H9 (cell line): ENCODE measurements at regions not wholly inside any gene's neighbourhood (a gene's known extent, or its start where the extent isn't known, plus 50 kb on each side); places are given as distances from the start of the nearest gene placed in this dataset.
A peak's percentile ranks its signal among the peaks of the same experiment; 100 is the strongest.

Experiments used
- DNase-seq: peaks from one replicate; pipeline ENCODE4 v3.0.0-alpha.2; 2017
- H2AFZ ChIP-seq: one replicate; pipeline ENCODE4 v1.6.1; 2013; ENCODE audit warnings: mild to moderate bottlenecking, low read length, control low read depth, moderate library complexity
- H2AK5ac ChIP-seq: 2 replicates; pipeline ENCODE4 v1.6.1; 2013; ENCODE audit warnings: low read length, control low read depth, mixed read lengths; ENCODE audit not compliant: insufficient read length
- H2BK120ac ChIP-seq: one replicate; pipeline ENCODE4 v1.6.1; 2013; ENCODE audit warnings: low read depth, mild to moderate bottlenecking, low read length, control low read depth, inconsistent platforms; ENCODE audit not compliant: poor library complexity, severe bottlenecking
- H2BK12ac ChIP-seq: 2 replicates; pipeline ENCODE4 v1.6.1; 2013; ENCODE audit warnings: low read length, control low read depth, mixed read lengths, low read depth; ENCODE audit not compliant: insufficient read length
- H2BK15ac ChIP-seq: 2 replicates; pipeline ENCODE4 v1.6.1; 2013; ENCODE audit warnings: low read depth, low read length, control low read depth
- H2BK20ac ChIP-seq: one replicate; pipeline ENCODE4 v1.6.1; 2013; ENCODE audit warnings: low read depth, mild to moderate bottlenecking, low read length, control low read depth, inconsistent platforms; ENCODE audit not compliant: poor library complexity, severe bottlenecking
- H2BK5ac ChIP-seq: 2 replicates; pipeline ENCODE4 v1.6.1; 2013; ENCODE audit warnings: low read length, control low read depth, mixed read lengths; ENCODE audit not compliant: insufficient read length
- H3K14ac ChIP-seq: 2 replicates; pipeline ENCODE4 v1.6.1; 2013; ENCODE audit warnings: low read length, control low read depth; ENCODE audit not compliant: insufficient read depth
- H3K18ac ChIP-seq: 2 replicates; pipeline ENCODE4 v1.6.1; 2013; ENCODE audit warnings: low read depth, mild to moderate bottlenecking, mixed read lengths, low read length, control low read depth; ENCODE audit not compliant: insufficient read length
- H3K23ac ChIP-seq: 2 replicates; pipeline ENCODE4 v1.6.1; 2013; ENCODE audit warnings: low read length, control low read depth, mixed read lengths, low read depth; ENCODE audit not compliant: insufficient read length
- H3K23me2 ChIP-seq: 2 replicates; pipeline ENCODE4 v1.6.1; 2013; ENCODE audit warnings: low read depth, mild to moderate bottlenecking, mixed read lengths, low read length, control low read depth; ENCODE audit not compliant: insufficient read length, poor library complexity, severe bottlenecking
- H3K27ac ChIP-seq: 2 replicates; pipeline ENCODE4 v1.5.1; 2013; ENCODE audit warnings: low read length, control low read depth, mixed read lengths, low read depth; ENCODE audit not compliant: insufficient read length
- H3K27me3 ChIP-seq: 2 replicates; pipeline ENCODE4 v1.6.1; 2013; ENCODE audit warnings: low read length, control low read depth, inconsistent platforms; ENCODE audit not compliant: insufficient read depth
- H3K4ac ChIP-seq: 2 replicates; pipeline ENCODE4 v1.6.1; 2013; ENCODE audit warnings: low read depth, mild to moderate bottlenecking, control low read depth, inconsistent platforms, low read length, moderate library complexity
- H3K4me1 ChIP-seq: 2 replicates; pipeline ENCODE4 v1.6.1; 2013; ENCODE audit warnings: low read length, control low read depth, inconsistent platforms; ENCODE audit not compliant: insufficient read depth
- H3K4me2 ChIP-seq: 2 replicates; pipeline ENCODE4 v1.6.1; 2013; ENCODE audit warnings: low read length, control low read depth, mixed read lengths; ENCODE audit not compliant: insufficient read length, insufficient read depth
- H3K56ac ChIP-seq: 2 replicates; pipeline ENCODE4 v1.6.1; 2013; ENCODE audit warnings: low read depth, mild to moderate bottlenecking, mixed read lengths, low read length, control low read depth; ENCODE audit not compliant: insufficient read length
- H3K79me1 ChIP-seq: 2 replicates; pipeline ENCODE4 v1.6.1; 2013; ENCODE audit warnings: low read depth, mild to moderate bottlenecking, moderate library complexity, low read length, control low read depth, inconsistent platforms; ENCODE audit not compliant: insufficient read depth, poor library complexity, severe bottlenecking
- H3K79me2 ChIP-seq: 2 replicates; pipeline ENCODE4 v1.6.1; 2013; ENCODE audit warnings: low read length, control low read depth, inconsistent platforms; ENCODE audit not compliant: insufficient read depth
- H3K9ac ChIP-seq: 2 replicates; pipeline ENCODE4 v1.6.1; 2013; ENCODE audit warnings: low read length, control low read depth, mixed read lengths; ENCODE audit not compliant: insufficient read length; ENCODE audit errors: extremely low read depth
- H3K9me3 ChIP-seq: one replicate; pipeline ENCODE4 v1.6.1; 2013; ENCODE audit warnings: low read depth, low read length, inconsistent platforms; ENCODE audit not compliant: control insufficient read depth
- H3T11ph ChIP-seq: one replicate; pipeline ENCODE4 v1.6.1; 2013; ENCODE audit warnings: mild to moderate bottlenecking, low read length, control low read depth, inconsistent platforms
- H4K20me1 ChIP-seq: one replicate; pipeline ENCODE4 v1.6.1; 2013; ENCODE audit not compliant: control insufficient read depth, insufficient read length, insufficient read depth
- H4K5ac ChIP-seq: 2 replicates; pipeline ENCODE4 v1.6.1; 2013; ENCODE audit warnings: low read depth, mild to moderate bottlenecking, mixed read lengths, low read length, control low read depth; ENCODE audit not compliant: insufficient read length
- H4K8ac ChIP-seq: replicated peaks from 2 replicates; pipeline ENCODE4 v1.6.1; 2013; ENCODE audit warnings: low read length, control low read depth, mixed read lengths, low read depth; ENCODE audit not compliant: insufficient read length
- H4K91ac ChIP-seq: 2 replicates; pipeline ENCODE4 v1.6.1; 2013; ENCODE audit warnings: low read depth, mild to moderate bottlenecking, moderate library complexity, mixed read lengths, low read length, control low read depth; ENCODE audit not compliant: insufficient read length
- H3K27ac Mint-ChIP-seq, 3 experiments: 2 replicates in 2 of 3; 3 replicates in 1 of 3; pipeline ENCODE4 v1.8.0; 2020 to 2021; ENCODE audit warnings: mixed read lengths in 3 of 3, mild to moderate bottlenecking in 1 of 3, moderate library complexity in 1 of 3
- H3K27me3 Mint-ChIP-seq: 2 replicates; pipeline ENCODE4 v1.8.0; 2021; ENCODE audit warnings: low read depth, mild to moderate bottlenecking, moderate library complexity, mixed read lengths
- H3K36me3 Mint-ChIP-seq, 3 experiments: 2 replicates in 2 of 3; 3 replicates in 1 of 3; pipeline ENCODE4 v1.8.0; 2020 to 2021; ENCODE audit warnings: low read depth in 3 of 3, mixed read lengths in 3 of 3; ENCODE audit not compliant: insufficient read depth in 1 of 3
- H3K4me1 Mint-ChIP-seq, 2 experiments: 2 replicates each; pipeline ENCODE4 v1.8.0; 2020; ENCODE audit warnings: mixed read lengths in 2 of 2
- H3K4me3 Mint-ChIP-seq, 2 experiments: 2 replicates in 1 of 2; 3 replicates in 1 of 2; pipeline ENCODE4 v1.8.0; 2020 to 2021; ENCODE audit warnings: mild to moderate bottlenecking in 2 of 2, mixed read lengths in 2 of 2, moderate library complexity in 1 of 2
- H3K9me3 Mint-ChIP-seq, 2 experiments: 2 replicates in 1 of 2; 3 replicates in 1 of 2; pipeline ENCODE4 v1.8.0; 2020; ENCODE audit warnings: mild to moderate bottlenecking in 2 of 2, mixed read lengths in 2 of 2, moderate library complexity in 1 of 2
- WGBS: extraction: QIAGEN DNeasy Blood & Tissue Kit; methylation state at CpG from one replicate; pipeline ENCODE4 v1.1.7; 2013; ENCODE audit warnings: missing lambda C conversion rate, low lambda C conversion rate, mixed read lengths; ENCODE audit not compliant: insufficient read length; ENCODE audit errors: extremely low coverage; 5-methylcytosine and 5-hydroxymethylcytosine counted together
- TF ChIP-seq, protein P1 (sequence below): fragments of 200-600 bp; sonication (generic); conservative IDR thresholded peaks from 3 replicates; pipeline ENCODE4 v1.8.0; 2021; ENCODE audit warnings: antibody characterized with exemption, mild to moderate bottlenecking

- H3K27me3 ChIP-seq: no peaks in the 10 kb centered on the region
- no peak overlapping the region for H2BK20ac ChIP-seq
- H3K18ac ChIP-seq: no peak overlapping the region
- no peak overlapping the region for H2BK5ac ChIP-seq
- no peak overlapping the region for H2AFZ ChIP-seq
- H3K4me1 ChIP-seq: no peaks in the 10 kb centered on the region
- Mint-ChIP-seq H3K27ac (0 out of 7 replicates have a peak overlapping the region, but pooled peaks of 1 of the 3 experiments have one; percentile 5), H3K9me3 (no peaks in the 10 kb centered on the region), H3K4me3 (no peak overlapping the region), H3K36me3 (no peaks in the 10 kb centered on the region; a peak in 1 of 7 replicates), H3K4me1 (peaks cover 25 to 29% of the 10 kb centered on the region in 2 experiments), H3K27me3 (no peaks in the 10 kb centered on the region)
- TF ChIP-seq, protein P1, sequence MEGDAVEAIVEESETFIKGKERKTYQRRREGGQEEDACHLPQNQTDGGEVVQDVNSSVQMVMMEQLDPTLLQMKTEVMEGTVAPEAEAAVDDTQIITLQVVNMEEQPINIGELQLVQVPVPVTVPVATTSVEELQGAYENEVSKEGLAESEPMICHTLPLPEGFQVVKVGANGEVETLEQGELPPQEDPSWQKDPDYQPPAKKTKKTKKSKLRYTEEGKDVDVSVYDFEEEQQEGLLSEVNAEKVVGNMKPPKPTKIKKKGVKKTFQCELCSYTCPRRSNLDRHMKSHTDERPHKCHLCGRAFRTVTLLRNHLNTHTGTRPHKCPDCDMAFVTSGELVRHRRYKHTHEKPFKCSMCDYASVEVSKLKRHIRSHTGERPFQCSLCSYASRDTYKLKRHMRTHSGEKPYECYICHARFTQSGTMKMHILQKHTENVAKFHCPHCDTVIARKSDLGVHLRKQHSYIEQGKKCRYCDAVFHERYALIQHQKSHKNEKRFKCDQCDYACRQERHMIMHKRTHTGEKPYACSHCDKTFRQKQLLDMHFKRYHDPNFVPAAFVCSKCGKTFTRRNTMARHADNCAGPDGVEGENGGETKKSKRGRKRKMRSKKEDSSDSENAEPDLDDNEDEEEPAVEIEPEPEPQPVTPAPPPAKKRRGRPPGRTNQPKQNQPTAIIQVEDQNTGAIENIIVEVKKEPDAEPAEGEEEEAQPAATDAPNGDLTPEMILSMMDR: no peak
- WGBS: no CpG with 5 or more reads among the region's 5 CpGs
- no peak overlapping the region for H2BK15ac ChIP-seq
- no peak overlapping the region for H3K27ac ChIP-seq
- no peak overlapping the region for H2AK5ac ChIP-seq
- H3K23me2 ChIP-seq: no peaks in the 10 kb centered on the region
- H3K4me2 ChIP-seq: no peak overlapping the region
- no peak overlapping the region for H2BK12ac ChIP-seq
- no peak overlapping the region for H3K4ac ChIP-seq
- H3K56ac ChIP-seq: no peak overlapping the region
- H4K91ac ChIP-seq: no peak overlapping the region
- no peak for DNase-seq
- no peak overlapping the region for H3K23ac ChIP-seq
- no peak overlapping the region for H3K9ac ChIP-seq
- no peaks in the 10 kb centered on the region for H3K79me1 ChIP-seq
- H4K5ac ChIP-seq: no peak overlapping the region
- no peak overlapping the region for H4K8ac ChIP-seq
- H3K79me2 ChIP-seq: no peaks in the 10 kb centered on the region
- H2BK120ac ChIP-seq: no peak overlapping the region
- H3T11ph ChIP-seq: no peak overlapping the region
- no peak overlapping the region for H3K14ac ChIP-seq
- H4K20me1 ChIP-seq: peaks cover 3% of the 10 kb centered on the region
- H3K9me3 ChIP-seq: no peaks in the 10 kb centered on the region
Measured at GRCh38 chr14:65838565-65838964, 426.0 kb downstream of the FUT8 start.
